Ishikawa (cell line): ENCODE measurements at regions not wholly inside any gene's neighbourhood (a gene's known extent, or its start where the extent isn't known, plus 50 kb on each side); places are given as distances from the start of the nearest gene placed in this dataset.

Experiments used
- TCF12 ChIP-seq: IDR thresholded peaks from 2 replicates; pipeline ENCODE4 v1.6.1; 2012; ENCODE audit warnings: low read depth
- TEAD4 ChIP-seq: IDR thresholded peaks from 2 replicates; pipeline ENCODE4 v1.6.1; 2012
- TF ChIP-seq, protein P1 (sequence below): IDR thresholded peaks from 2 replicates; pipeline ENCODE4 v1.6.1; 2012

DNA sequence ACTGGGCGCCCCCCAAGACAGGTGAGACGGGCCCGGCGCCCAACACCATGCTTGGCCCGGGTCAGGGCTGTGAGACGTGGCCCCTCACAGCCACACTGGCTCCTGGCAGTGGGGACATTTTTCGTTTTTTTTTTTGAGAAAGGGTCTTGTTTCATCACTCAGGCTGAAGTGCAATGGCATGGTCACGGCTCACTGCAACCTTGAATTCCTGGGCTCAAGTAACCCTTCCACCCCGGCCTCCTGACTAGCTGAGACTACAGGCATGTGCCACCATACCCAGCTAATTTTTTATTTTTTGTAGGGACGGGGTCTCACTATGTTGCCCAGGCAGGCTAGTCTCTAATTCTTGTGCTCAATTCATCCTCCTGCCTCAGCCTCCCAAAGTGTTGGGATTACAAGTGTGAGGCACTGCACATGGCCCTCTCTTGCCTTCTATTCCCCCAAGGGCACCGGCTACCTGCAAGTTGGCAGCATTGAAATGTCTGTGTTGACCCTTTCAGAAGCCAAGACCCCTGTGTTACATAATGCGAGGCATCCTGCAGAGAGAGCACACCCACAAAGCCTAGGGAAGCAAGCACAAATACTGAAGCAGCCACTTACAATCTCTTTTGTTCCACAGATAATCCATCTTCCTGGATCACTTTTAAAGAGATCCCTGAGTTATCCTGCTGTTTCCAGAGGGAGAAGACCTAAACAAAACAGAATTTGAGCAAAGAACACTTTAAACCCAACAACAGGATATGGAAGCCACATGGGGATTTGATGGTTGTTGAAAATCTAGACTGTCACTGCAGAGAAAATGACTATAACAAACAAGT, 57.5 kb upstream of the SLC4A11 start:
- no peak for TF ChIP-seq TCF12
- TF ChIP-seq, protein P1, sequence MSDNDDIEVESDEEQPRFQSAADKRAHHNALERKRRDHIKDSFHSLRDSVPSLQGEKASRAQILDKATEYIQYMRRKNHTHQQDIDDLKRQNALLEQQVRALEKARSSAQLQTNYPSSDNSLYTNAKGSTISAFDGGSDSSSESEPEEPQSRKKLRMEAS, result no peak
- peak; percentile 80 for TF ChIP-seq TEAD4
